Esophagus squamous epithelium (tissue), 5 donors: ENCODE measurements at regions not wholly inside any gene's neighbourhood (a gene's known extent, or its start where the extent isn't known, plus 50 kb on each side); places are given as distances from the start of the nearest gene placed in this dataset.

Source experiments
- DNase-seq: peaks from one replicate; lab custom pipeline; 2025; lab: John Stamatoyannopoulos, UW
- H3K27ac ChIP-seq, 4 donors: fragments of 200-600 bp; sonication (generic); one replicate each; pipeline ENCODE4 v1.5.1; 2016 to 2019; ENCODE audit warnings: mild to moderate bottlenecking in 1 of 4
- H3K27me3 ChIP-seq, 4 donors: fragments of 200-600 bp; sonication (generic); 1 replicate in 3 of 4; 2 replicates in 1 of 4; pipeline versions ENCODE4 v1.5.1 to v1.6.0; 2017 to 2021; ENCODE audit warnings: antibody characterized with exemption in 1 of 4
- H3K36me3 ChIP-seq, 3 donors: fragments of 200-600 bp; sonication (generic); one replicate each; pipeline ENCODE4 v1.5.1; 2016 to 2019
- H3K4me1 ChIP-seq, 3 donors: fragments of 200-600 bp; sonication (generic); one replicate each; pipeline ENCODE4 v1.5.1; 2017 to 2019
- H3K4me3 ChIP-seq, 4 donors: fragments of 200-600 bp; sonication (generic); 1 replicate in 3 of 4; 2 replicates in 1 of 4; pipeline ENCODE4 v1.5.1; 2016 to 2019; ENCODE audit warnings: mild to moderate bottlenecking in 2 of 4, moderate library complexity in 1 of 4
- H3K9me3 ChIP-seq, 3 donors: fragments of 200-600 bp; sonication (generic); one replicate each; pipeline ENCODE4 v1.5.1; 2016 to 2019
- CTCF ChIP-seq, 6 experiments: fragments of 450-650 bp in 4 of 6; fragments of 200-600 bp in 2 of 6; sonication (generic) in 2 of 6; IDR thresholded peaks; one replicate each; pipeline ENCODE4 v1.5.1; 2016 to 2019; ENCODE audit warnings: antibody characterized with exemption in 6 of 6, mild to moderate bottlenecking in 4 of 6, moderate library complexity in 4 of 6
- POLR2A ChIP-seq, 4 donors: fragments of 450-650 bp; IDR thresholded peaks; one replicate each; pipeline ENCODE4 v1.6.1; 2017; ENCODE audit warnings: antibody characterized with exemption in 4 of 4, mild to moderate bottlenecking in 4 of 4, moderate library complexity in 3 of 4
- WGBS, 2 donors: methylation state at CpG; one replicate each; pipeline ENCODE4 v1.1.5; 2018; 5-methylcytosine and 5-hydroxymethylcytosine counted together
- intact Hi-C: fragments of 100-400 bp; cut with DNase I; formaldehyde crosslinking; loops from one replicate; pipeline ENCODE4 v1.15.0; 2022
- donor health status: DM: yes; HTN: yes; CAD: no.

DNA sequence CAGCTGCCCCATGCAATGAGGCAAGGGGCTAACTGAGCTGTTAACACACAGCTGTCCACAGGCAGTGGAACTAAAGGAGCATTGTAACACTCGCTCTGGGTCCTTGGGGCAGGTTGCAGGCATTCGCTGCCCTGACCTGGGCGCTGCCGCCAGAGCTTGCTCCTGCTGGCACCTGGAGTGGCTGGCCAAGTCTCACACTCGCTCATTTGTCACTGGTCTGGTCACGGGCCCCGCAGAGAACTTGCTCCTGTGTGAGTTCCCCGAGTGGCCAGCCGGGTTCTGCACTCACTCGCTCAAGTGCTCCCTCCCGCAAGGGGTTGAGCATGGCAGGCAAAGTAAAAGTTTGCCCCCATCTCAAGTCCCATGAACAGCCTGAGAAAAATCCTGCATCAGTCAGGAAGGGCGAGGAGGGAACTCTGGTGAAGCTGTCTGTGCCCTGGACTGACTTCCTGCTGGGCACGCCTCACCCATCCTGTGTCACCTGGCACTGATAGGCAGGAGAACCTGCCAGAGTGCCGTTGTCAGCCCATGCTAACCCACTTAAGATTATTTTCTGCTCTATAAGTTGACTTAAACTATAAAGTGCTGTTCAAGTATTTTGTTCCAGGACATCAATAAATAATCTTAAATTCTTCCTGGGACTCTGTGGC, 934.8 kb upstream of the GYPC start:
- H3K4me3 ChIP-seq: no peak overlapping the region

DNA sequence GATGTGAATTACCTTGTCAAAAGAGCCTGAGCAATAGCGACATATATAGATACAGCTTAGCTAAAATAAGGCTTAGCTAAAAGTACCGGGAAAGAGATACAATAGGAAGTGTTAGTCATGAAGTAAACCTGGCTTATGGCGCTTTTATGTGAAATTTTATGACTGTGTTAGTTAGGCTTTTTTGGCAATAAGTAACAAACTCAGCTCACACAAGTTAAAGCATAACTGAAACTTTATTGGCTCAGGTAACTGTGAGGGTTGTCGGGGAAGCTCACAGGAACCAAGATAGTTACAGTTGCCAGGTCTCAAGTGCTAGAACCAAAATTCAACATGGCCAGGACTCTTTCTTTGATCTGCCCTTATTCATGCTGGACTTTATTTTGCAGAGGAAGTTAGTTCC, 925.0 kb upstream of the GYPC start:
- no peak for TF ChIP-seq POLR2A (IDR thresholded peaks at IDR 0.05)
- no peak for TF ChIP-seq CTCF (IDR thresholded peaks at IDR 0.05)
- intact Hi-C loops: no loop called here

More for the DNA sequence above, 934.8 kb upstream of the GYPC start:
- Histone ChIP-seq H3K27ac (no peak overlapping the region), H3K27me3 (no peaks in the 10 kb centered on the region), H3K4me1 (no peaks in the 10 kb centered on the region), H3K36me3 (no peaks in the 10 kb centered on the region), H3K9me3 (no peaks in the 10 kb centered on the region)
- 57 to 79% methylated on average over 3 to 10 of the region's 14 CpGs for WGBS, 2 donors
- intact Hi-C loops: no loop called here
- DNase-seq: no peak
- TF ChIP-seq CTCF (IDR thresholded peaks at IDR 0.05) (no peak), POLR2A (IDR thresholded peaks at IDR 0.05) (no peak)

GRCh38 chr2:125736306-125736705, 919.7 kb upstream of the GYPC start:
- Histone ChIP-seq H3K27me3 (no peaks in the 10 kb centered on the region), H3K27ac (no peak overlapping the region), H3K36me3 (no peaks in the 10 kb centered on the region), H3K4me3 (no peak overlapping the region), H3K9me3 (peaks cover 0 to 10% (median 6%) of the 10 kb centered on the region in 3 donors), H3K4me1 (no peaks in the 10 kb centered on the region)
- intact Hi-C loops: no loop called here
- no peak for DNase-seq
- WGBS, 2 donors: 40 to 59% methylated on average over 1 of the region's 1 CpG
- no peak for TF ChIP-seq CTCF (IDR thresholded peaks at IDR 0.05)
- TF ChIP-seq POLR2A (IDR thresholded peaks at IDR 0.05): no peak

More for the DNA sequence above, 925.0 kb upstream of the GYPC start:
- peaks cover 0 to 4% (median 2%) of the 10 kb centered on the region in 3 donors for H3K9me3 ChIP-seq
- no peak overlapping the region for H3K4me3 ChIP-seq
- no peak for DNase-seq
- no peaks in the 10 kb centered on the region for H3K27me3 ChIP-seq
- WGBS, 2 donors: 59 to 63% methylated on average over 4 of the region's 4 CpGs
- H3K27ac ChIP-seq: no peak overlapping the region
- H3K4me1 ChIP-seq: no peaks in the 10 kb centered on the region
- no peaks in the 10 kb centered on the region for H3K36me3 ChIP-seq

DNA sequence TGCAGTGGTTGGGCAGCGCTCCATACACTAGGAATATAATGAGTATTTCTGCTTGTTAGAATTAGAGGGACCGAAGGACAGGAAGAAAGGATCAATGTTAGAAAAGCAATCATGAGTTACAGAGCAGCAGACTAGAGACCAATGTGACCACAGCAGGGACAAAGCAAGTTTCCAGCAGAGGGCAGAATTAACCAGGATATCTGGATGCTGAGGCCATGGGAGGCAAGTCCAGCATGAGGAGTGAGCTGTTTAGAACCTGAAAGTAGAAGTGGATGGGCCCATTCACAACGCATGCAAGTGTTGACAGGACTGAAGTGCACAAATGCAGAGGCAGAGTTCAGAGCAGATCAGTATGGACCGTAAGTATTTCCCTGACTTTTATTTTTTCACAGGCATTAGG, 910.4 kb upstream of the GYPC start:
- H3K27ac ChIP-seq: no peak overlapping the region
- no peak for DNase-seq
- H3K9me3 ChIP-seq: no peaks in the 10 kb centered on the region
- peak in 1 of 6 experiments; percentile 7 for TF ChIP-seq CTCF (IDR thresholded peaks at IDR 0.05)
- TF ChIP-seq POLR2A (IDR thresholded peaks at IDR 0.05): no peak
- no peaks in the 10 kb centered on the region for H3K36me3 ChIP-seq
- no peaks in the 10 kb centered on the region for H3K4me1 ChIP-seq
- no peaks in the 10 kb centered on the region for H3K27me3 ChIP-seq
- no peak overlapping the region for H3K4me3 ChIP-seq
- 56 to 66% methylated on average over 4 of the region's 4 CpGs for WGBS, 2 donors
- intact Hi-C loops: no loop called here

DNA sequence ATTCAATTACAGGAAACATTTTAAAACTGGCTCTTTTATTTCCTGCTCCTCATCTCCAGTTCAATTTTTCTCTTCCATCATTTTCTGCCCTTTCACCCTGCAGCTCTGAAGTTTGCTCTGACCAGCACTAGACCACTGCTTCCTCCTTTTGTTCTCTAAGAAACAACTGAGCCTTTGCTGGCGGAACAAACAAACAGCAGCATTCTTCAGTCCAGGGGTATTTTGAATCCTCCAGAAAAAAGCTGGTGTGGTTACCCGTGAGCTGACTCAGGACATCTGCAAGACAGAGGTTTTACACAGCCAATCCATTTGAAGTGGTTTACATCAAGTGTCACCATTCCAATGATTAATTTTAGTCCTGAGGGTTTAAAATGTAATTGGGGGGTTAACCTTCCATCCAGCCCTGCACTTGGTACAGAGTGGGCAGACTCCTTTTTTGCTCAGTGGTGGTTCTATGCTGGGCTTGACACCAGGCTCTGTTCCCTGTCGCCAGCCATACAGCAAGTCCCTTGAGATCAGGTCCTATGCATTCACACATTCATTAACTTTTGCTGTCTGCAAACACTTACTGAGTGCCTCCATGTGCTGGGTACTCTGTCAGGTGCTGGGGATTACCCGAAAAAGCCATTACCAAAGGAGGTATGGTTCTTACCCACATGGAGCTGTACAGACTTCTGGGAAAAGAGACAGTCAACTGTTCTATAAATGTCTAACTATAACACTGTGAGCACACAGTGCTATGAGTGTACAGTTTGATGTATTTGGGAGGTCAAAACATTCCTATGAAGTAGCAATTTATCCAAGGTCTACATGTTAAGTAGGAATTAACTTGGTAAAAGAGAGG, 909.4 kb upstream of the GYPC start:
- no peak for DNase-seq
- Histone ChIP-seq H3K4me3 (no peak overlapping the region), H3K4me1 (no peaks in the 10 kb centered on the region), H3K27me3 (no peaks in the 10 kb centered on the region), H3K27ac (no peak overlapping the region), H3K9me3 (no peaks in the 10 kb centered on the region), H3K36me3 (no peaks in the 10 kb centered on the region)
- WGBS, 2 donors: 66 to 80% methylated on average over 4 of the region's 4 CpGs
- TF ChIP-seq CTCF (IDR thresholded peaks at IDR 0.05) (no peak), POLR2A (IDR thresholded peaks at IDR 0.05) (no peak)
- intact Hi-C loops: no loop called here
